K562 (cell line): ENCODE measurements at regions not wholly inside any gene's neighbourhood (a gene's known extent, or its start where the extent isn't known, plus 50 kb on each side); places are given as distances from the start of the nearest gene placed in this dataset.

Source experiments
- ATAC-seq: fragments of 200-7000 bp; cut with Tn5 transposase; 3 replicates; pipeline ENCODE4 v1.9.1; 2020; ENCODE audit warnings: moderate library complexity
- BruUV-seq: library from RNA; stranded (reverse); fragments of 400-500 nt; replicated peaks from 2 replicates; lab custom pipeline; 2021; lab: Mats Ljungman, UMichigan
- CTCF ChIA-PET: fragments of 300-600 bp; formaldehyde crosslinking; extraction: SDS; loops from one replicate; lab custom pipeline; 2021; ENCODE audit warnings: low intra/inter-chr PET ratio; lab: Yijun Ruan, JAX
- POLR2A ChIA-PET: fragments of 300-600, 350-650 bp; sonication (Branson Sonifier 250); formaldehyde crosslinking; extraction: SDS; loops from one replicate; lab custom pipeline; 2021; ENCODE audit warnings: antibody characterized with exemption, inconsistent platforms; lab: Yijun Ruan, JAX
- DNase-seq, 4 experiments: peaks; one replicate each; pipeline versions ENCODE4 v3.0.0 to v3.0.0-alpha.2; 2011 to 2018; ENCODE audit warnings: low spot score in 3 of 4, mixed read lengths in 3 of 4; ENCODE audit errors: extremely low read depth in 1 of 4
- FAIRE-seq: peaks from 2 replicates; lab custom pipeline; 2011; peaks lifted over from hg19 to GRCh38; lab: Jason Lieb, UNC
- H2AFZ ChIP-seq: 2 replicates; pipeline ENCODE4 v1.6.0; 2011; ENCODE audit warnings: low read depth, low read length, control low read depth, inconsistent platforms
- H3K27ac ChIP-seq: fragments of 200-600 bp; 3 replicates; pipeline ENCODE4 v1.8.0; 2011; ENCODE audit warnings: low read depth, mild to moderate bottlenecking, control low read depth, inconsistent platforms, low read length, moderate library complexity, mixed read lengths; ENCODE audit errors: extremely low read depth
- H3K27me3 ChIP-seq, 2 experiments: fragments of 300-600 bp in 1 of 2; 2 replicates in 1 of 2; 3 replicates in 1 of 2; pipeline versions ENCODE4 v1.6.0 to v1.8.0; 2011; ENCODE audit warnings: inconsistent platforms in 2 of 2, low read length in 2 of 2, mild to moderate bottlenecking in 1 of 2, mixed read lengths in 1 of 2, moderate library complexity in 1 of 2; ENCODE audit not compliant: control insufficient read depth in 2 of 2, insufficient read depth in 2 of 2
- H3K36me3 ChIP-seq: fragments of 300-600 bp; 3 replicates; pipeline ENCODE4 v1.8.0; 2011; ENCODE audit warnings: mild to moderate bottlenecking, low read length, inconsistent platforms; ENCODE audit not compliant: control insufficient read depth, insufficient read depth
- H3K4me1 ChIP-seq, 2 experiments: fragments of 200-600 bp in 1 of 2; replicated peaks in 1 of 2; 2 replicates in 1 of 2; 3 replicates in 1 of 2; pipeline versions ENCODE4 v1.5.1 to v1.8.0; 2011; ENCODE audit warnings: inconsistent platforms in 2 of 2, low read length in 2 of 2, mild to moderate bottlenecking in 1 of 2, mixed read lengths in 1 of 2, moderate library complexity in 1 of 2; ENCODE audit not compliant: control insufficient read depth in 2 of 2, insufficient read depth in 2 of 2
- H3K4me2 ChIP-seq: 2 replicates; pipeline ENCODE4 v1.6.1; 2011; ENCODE audit warnings: low read length, control low read depth, inconsistent platforms, mixed read lengths; ENCODE audit not compliant: insufficient read depth
- H3K4me3 ChIP-seq: fragments of 200-600 bp; sonication (generic), shearing (Covaris generic); 2 replicates; pipeline ENCODE4 v1.5.1; 2016; ENCODE audit warnings: control low read depth, inconsistent platforms
- H3K79me2 ChIP-seq: fragments of 200-600 bp; 3 replicates; pipeline ENCODE4 v1.8.0; 2011; ENCODE audit warnings: low read length, inconsistent platforms; ENCODE audit not compliant: control insufficient read depth, insufficient read depth
- H3K9ac ChIP-seq, 2 experiments: 2 replicates each; pipeline versions ENCODE4 v1.6.0 to v1.6.1; 2011; ENCODE audit warnings: low read depth in 2 of 2, low read length in 2 of 2, control low read depth in 1 of 2, inconsistent platforms in 1 of 2, mild to moderate bottlenecking in 1 of 2, mixed read lengths in 1 of 2; ENCODE audit not compliant: insufficient read depth in 1 of 2
- H3K9me1 ChIP-seq: one replicate; pipeline ENCODE4 v1.6.0; 2011; ENCODE audit warnings: inconsistent platforms, mild to moderate bottlenecking, low read length, moderate library complexity; ENCODE audit not compliant: control insufficient read depth, insufficient read depth
- H3K9me3 ChIP-seq: replicated peaks from 2 replicates; pipeline ENCODE4 v1.5.1; 2011; ENCODE audit warnings: low read depth, low read length, inconsistent platforms; ENCODE audit not compliant: control insufficient read depth, insufficient read depth
- H4K20me1 ChIP-seq: replicated peaks from 2 replicates; pipeline ENCODE4 v1.6.1; 2011; ENCODE audit warnings: low read length, inconsistent platforms, mixed read lengths; ENCODE audit not compliant: control insufficient read depth, insufficient read depth
- CTBP1 ChIP-seq: fragments of 450-650 bp; IDR thresholded peaks from 2 replicates; pipeline ENCODE4 v1.6.1; 2016; ENCODE audit warnings: borderline replicate concordance
- HMG20A ChIP-seq: fragments of 450-650 bp; formaldehyde crosslinking; conservative IDR thresholded peaks from 2 replicates; pipeline ENCODE4 v1.4.0; 2020; ENCODE audit warnings: mild to moderate bottlenecking, mixed read lengths
- HMGN3 ChIP-seq: IDR thresholded peaks from 2 replicates; pipeline ENCODE4 v1.6.1; 2011; ENCODE audit warnings: borderline replicate concordance, low read depth, mild to moderate bottlenecking, mixed read lengths, low read length; ENCODE audit not compliant: insufficient read length; ENCODE audit errors: extremely low read depth
- RAD21 ChIP-seq, 2 experiments: fragments of 250-450 bp in 1 of 2; fragments of 450-650 bp in 1 of 2; sonication (Bioruptor Pico) in 1 of 2; formaldehyde crosslinking in 1 of 2; IDR thresholded peaks in 1 of 2; conservative IDR thresholded peaks in 1 of 2; 2 replicates each; pipeline versions ENCODE4 v1.4.0 to v1.8.0; 2020 to 2022; ENCODE audit warnings: mild to moderate bottlenecking in 2 of 2, moderate library complexity in 1 of 2
- REST ChIP-seq, 2 experiments: fragments of 450-650 bp; formaldehyde crosslinking in 1 of 2; IDR thresholded peaks; 2 replicates each; pipeline versions ENCODE4 v1.4.0 to v1.6.1; 2014 to 2020; ENCODE audit warnings: mild to moderate bottlenecking in 2 of 2, borderline replicate concordance in 1 of 2, low read depth in 1 of 2
- SMC3 ChIP-seq: conservative IDR thresholded peaks from 2 replicates; pipeline ENCODE4 v1.6.1; 2011; ENCODE audit warnings: low read depth, low read length, improper control_type of control experiment; ENCODE audit not compliant: insufficient read depth
- STAG1 ChIP-seq: sonication (generic); formaldehyde crosslinking; IDR thresholded peaks from 2 replicates; pipeline ENCODE4 v1.5.0; 2020; ENCODE audit warnings: missing genetic modification reagents, borderline replicate concordance
- YY1 ChIP-seq, 3 experiments: IDR thresholded peaks; 2 replicates each; pipeline ENCODE4 v1.6.1; 2011; ENCODE audit warnings: low read length in 2 of 3, mild to moderate bottlenecking in 2 of 3, moderate library complexity in 2 of 3, borderline replicate concordance in 1 of 3, control low read depth in 1 of 3, low read depth in 1 of 3; ENCODE audit not compliant: insufficient read depth in 3 of 3, insufficient replicate concordance in 2 of 3, control insufficient read depth in 1 of 3, insufficient read length in 1 of 3; ENCODE audit errors: extremely low read depth in 1 of 3
- WGBS: fragments of 100-300 bp; shearing (Covaris generic); methylation state at CpG from one replicate; pipeline ENCODE4 v1.1.6; 2016; ENCODE audit warnings: low coverage, mixed read lengths; ENCODE audit not compliant: insufficient coverage; ENCODE audit errors: missing lambda C conversion rate; 5-methylcytosine and 5-hydroxymethylcytosine counted together
- in situ Hi-C: fragments of 300-500 bp; cut with MboI; formaldehyde crosslinking; loops from 4 replicates; pipeline ENCODE4 v1.15.0; 2018; ENCODE audit warnings: inconsistent platforms, mixed read lengths
- intact Hi-C: fragments of 100-400 bp; cut with micrococcal nuclease; formaldehyde crosslinking; loops from 2 replicates; pipeline ENCODE4 v1.14.2; 2022
- TF ChIP-seq, protein P1 (sequence below), 3 experiments: IDR thresholded peaks in 2 of 3; conservative IDR thresholded peaks in 1 of 3; 2 replicates each; pipeline ENCODE4 v1.5.1; 2011 to 2012; ENCODE audit warnings: low read length in 3 of 3, mild to moderate bottlenecking in 3 of 3, control low read depth in 2 of 3, improper control_type of control experiment in 1 of 3, inconsistent platforms in 1 of 3, low read depth in 1 of 3, mixed read lengths in 1 of 3, moderate library complexity in 1 of 3; ENCODE audit not compliant: insufficient read depth in 2 of 3

- H3K4me3 ChIP-seq = no peak overlapping the region
- no peak overlapping the region for H3K4me2 ChIP-seq
- in situ Hi-C loops (loop anchor here (25.0 kb wide), 1 partner anchor 152 kb away; no protein-coding TSS in a partner anchor), intact Hi-C loops (loop anchor here (1.0 to 5.0 kb wide), 2 partner anchors 150 to 377 kb away; no protein-coding TSS in a partner anchor)
- no peaks in the 10 kb centered on the region for H3K9me3 ChIP-seq
- H4K20me1 ChIP-seq = no peaks in the 10 kb centered on the region
- H3K27ac ChIP-seq = no peak overlapping the region
- CTCF ChIA-PET = interaction anchor here (0.7 kb wide), 1 partner anchor 150 kb away, joined by 3 read pairs; no protein-coding TSS in a partner anchor
- peaks cover 0 to 7% of the 10 kb centered on the region in 2 experiments; a peak in 1 of 5 replicates for H3K27me3 ChIP-seq
- POLR2A ChIA-PET = no interaction called here
- ATAC-seq (peak; percentile 98), DNase-seq (peak; percentile 40 to 53 (median 48)), FAIRE-seq (no peak)
- WGBS = 0% methylated on average over 10 of the region's 12 CpGs
- H3K9me1 ChIP-seq = no peaks in the 10 kb centered on the region
- BruUV-seq = no TSS peak
- no peaks in the 10 kb centered on the region for H3K79me2 ChIP-seq
- no peak overlapping the region for H2AFZ ChIP-seq
- no peaks in the 10 kb centered on the region for H3K4me1 ChIP-seq
- H3K9ac ChIP-seq = no peak overlapping the region
- no peaks in the 10 kb centered on the region for H3K36me3 ChIP-seq
- TF ChIP-seq STAG1 (CRISPR knock-in tag) (peak; percentile 52; the same call in 1 of the 2 replicates), HMG20A (CRISPR knock-in tag) (no peak), REST (IDR thresholded peaks at IDR 0.05; ENCODE audit: borderline replicate concordance) (peak; percentile 41; the same call in 1 of the 2 replicates), REST (CRISPR knock-in tag; IDR thresholded peaks at IDR 0.05; ENCODE audit: low read depth) (no peak), CTBP1 (peak; percentile 30; the same call in 1 of the 2 replicates), HMGN3 (no peak), YY1 (IDR thresholded peaks at IDR 0.05; ENCODE audit: borderline replicate concordance in 1 of 3, control insufficient read depth in 1 of 3, extremely low read depth in 1 of 3, insufficient read depth in 3 of 3, insufficient read length in 1 of 3, insufficient replicate concordance in 2 of 3, low read depth in 1 of 3, low read length in 2 of 3) (peak in 1 of 3 experiments; percentile 16), RAD21 (CRISPR knock-in tag; conservative IDR thresholded peaks at IDR 0.05 in 1 of 2, IDR thresholded peaks at IDR 0.05 in 1 of 2) (peak; percentile 26 to 59; a peak in 3 of 4 replicates), SMC3 (0 out of 2 replicates have a peak, but pooled peaks have one; percentile 22)
- TF ChIP-seq, protein P1, sequence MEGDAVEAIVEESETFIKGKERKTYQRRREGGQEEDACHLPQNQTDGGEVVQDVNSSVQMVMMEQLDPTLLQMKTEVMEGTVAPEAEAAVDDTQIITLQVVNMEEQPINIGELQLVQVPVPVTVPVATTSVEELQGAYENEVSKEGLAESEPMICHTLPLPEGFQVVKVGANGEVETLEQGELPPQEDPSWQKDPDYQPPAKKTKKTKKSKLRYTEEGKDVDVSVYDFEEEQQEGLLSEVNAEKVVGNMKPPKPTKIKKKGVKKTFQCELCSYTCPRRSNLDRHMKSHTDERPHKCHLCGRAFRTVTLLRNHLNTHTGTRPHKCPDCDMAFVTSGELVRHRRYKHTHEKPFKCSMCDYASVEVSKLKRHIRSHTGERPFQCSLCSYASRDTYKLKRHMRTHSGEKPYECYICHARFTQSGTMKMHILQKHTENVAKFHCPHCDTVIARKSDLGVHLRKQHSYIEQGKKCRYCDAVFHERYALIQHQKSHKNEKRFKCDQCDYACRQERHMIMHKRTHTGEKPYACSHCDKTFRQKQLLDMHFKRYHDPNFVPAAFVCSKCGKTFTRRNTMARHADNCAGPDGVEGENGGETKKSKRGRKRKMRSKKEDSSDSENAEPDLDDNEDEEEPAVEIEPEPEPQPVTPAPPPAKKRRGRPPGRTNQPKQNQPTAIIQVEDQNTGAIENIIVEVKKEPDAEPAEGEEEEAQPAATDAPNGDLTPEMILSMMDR (IDR thresholded peaks at IDR 0.05 in 2 of 3, conservative IDR thresholded peaks at IDR 0.05 in 1 of 3; ENCODE audit: insufficient read depth in 2 of 3, low read depth in 1 of 3, low read length in 3 of 3) = peak; percentile 61
Measured at GRCh38 chr9:764105-764524, 77.4 kb upstream of the DMRT1 start.
